ENCODE measurements at regions not wholly inside any gene's neighbourhood (a gene's known extent, or its start where the extent isn't known, plus 50 kb on each side); places are given as distances from the start of the nearest gene placed in this dataset.
"Not testable (repeated sequence)": the region's sequence is repeated elsewhere in the genome, so short reads cannot be mapped to it uniquely, and the experiment has no call there.

- no peak for TF ChIP-seq CREB1 (CRISPR knock-in tag; IDR thresholded peaks at IDR 0.05; ENCODE audit: low read depth)
- TF ChIP-seq REST (IDR thresholded peaks at IDR 0.05; ENCODE audit: unreplicated experiment), result no peak
- no peak for TF ChIP-seq POLR2AphosphoS5 (IDR thresholded peaks at IDR 0.05; ENCODE audit: low read depth)
- no peak for TF ChIP-seq EZH2 (IDR thresholded peaks at IDR 0.05; ENCODE audit: low read depth, unreplicated experiment)
- no peak for TF ChIP-seq ZNF114 (CRISPR knock-in tag; IDR thresholded peaks at IDR 0.05)
- no peak for TF ChIP-seq NANOG (IDR thresholded peaks at IDR 0.05; ENCODE audit: borderline replicate concordance)
- TF ChIP-seq ZNF331 (CRISPR knock-in tag; IDR thresholded peaks at IDR 0.05; ENCODE audit: low read depth), result no peak
These were observed 419.8 kb downstream of the TMEM232 start (continued) for GRCh38 chr5:110306650-110307049.

GRCh38 chr5:110309222-110309621 is 417.2 kb downstream of the TMEM232 start:
- Histone ChIP-seq H3K27ac (ENCODE audit: low read depth) (no peak overlapping the region), H3K4me1 (ENCODE audit: insufficient read depth) (no peaks in the 10 kb centered on the region), H3F3A (replicated peaks; ENCODE audit: low read depth) (no peaks in the 10 kb centered on the region), H2AFZ (no peak overlapping the region), H3K79me2 (replicated peaks; ENCODE audit: insufficient read depth) (no peaks in the 10 kb centered on the region), H3K9me2 (ENCODE audit: insufficient read depth) (no peaks in the 10 kb centered on the region; the same call in 1 of the 2 replicates), H3K4me2 (no peak overlapping the region), H3K36me3 (ENCODE audit: insufficient read depth) (no peaks in the 10 kb centered on the region), H4K20me1 (replicated peaks; ENCODE audit: insufficient read depth) (no peaks in the 10 kb centered on the region), H3K27me3 (ENCODE audit: insufficient read depth) (no peaks in the 10 kb centered on the region), H3K4me3 (no peak overlapping the region)
- no peaks in the 10 kb centered on the region for H3K4me1 Mint-ChIP-seq
- H3K27ac Mint-ChIP-seq, result no peak overlapping the region
- H3K9me3 Mint-ChIP-seq, result peaks cover 4% of the 10 kb centered on the region; the same call in 1 of the 3 replicates
- no peak overlapping the region for H3K4me3 Mint-ChIP-seq
- no peaks in the 10 kb centered on the region for H3K27me3 Mint-ChIP-seq (ENCODE audit: insufficient read depth, low read depth, poor library complexity)
- no peaks in the 10 kb centered on the region for H3K36me3 Mint-ChIP-seq (ENCODE audit: low read depth)
- no peak for TF ChIP-seq EZH2 (IDR thresholded peaks at IDR 0.05; ENCODE audit: low read depth, unreplicated experiment)
- TF ChIP-seq REST (IDR thresholded peaks at IDR 0.05; ENCODE audit: unreplicated experiment), result no peak
- no peak for TF ChIP-seq ETS1 (IDR thresholded peaks at IDR 0.05)
- no peak for TF ChIP-seq JUNB (IDR thresholded peaks at IDR 0.05; ENCODE audit: unreplicated experiment)
- no peak for TF ChIP-seq POLR2AphosphoS5 (IDR thresholded peaks at IDR 0.05; ENCODE audit: low read depth)
- no peak for TF ChIP-seq EZH2phosphoT487 (IDR thresholded peaks at IDR 0.05; ENCODE audit: unreplicated experiment)
- TF ChIP-seq ZNF331 (CRISPR knock-in tag; IDR thresholded peaks at IDR 0.05; ENCODE audit: low read depth), result no peak
- no peak for TF ChIP-seq ZNF114 (CRISPR knock-in tag; IDR thresholded peaks at IDR 0.05)
- TF ChIP-seq CREB1 (CRISPR knock-in tag; IDR thresholded peaks at IDR 0.05; ENCODE audit: low read depth), result no peak
- ATAC-seq, result no peak
- DNase-seq (ENCODE audit: low spot score), result no peak

GRCh38 chr5:110316566-110316965 is 409.9 kb downstream of the TMEM232 start:
- H3K4me1 Mint-ChIP-seq; H3K36me3 ChIP-seq (ENCODE audit: insufficient read depth); H3K27ac ChIP-seq (ENCODE audit: low read depth); H4K20me1 ChIP-seq (replicated peaks; ENCODE audit: insufficient read depth); H3F3A ChIP-seq (replicated peaks; ENCODE audit: low read depth); H3K9me2 ChIP-seq (ENCODE audit: insufficient read depth); H3K4me2 ChIP-seq; H3K27me3 Mint-ChIP-seq (ENCODE audit: insufficient read depth, low read depth, poor library complexity); H3K9me3 Mint-ChIP-seq; H3K4me1 ChIP-seq (ENCODE audit: insufficient read depth); DNase-seq (ENCODE audit: low spot score); H3K4me3 Mint-ChIP-seq; H3K79me2 ChIP-seq (replicated peaks; ENCODE audit: insufficient read depth); ATAC-seq; H2AFZ ChIP-seq; H3K27me3 ChIP-seq (ENCODE audit: insufficient read depth); H3K27ac Mint-ChIP-seq; H3K36me3 Mint-ChIP-seq (ENCODE audit: low read depth); H3K4me3 ChIP-seq: not testable (repeated sequence)

Data from GM23338 (cell line).